ENCODE measurements at regions not wholly inside any gene's neighbourhood (a gene's known extent, or its start where the extent isn't known, plus 50 kb on each side); places are given as distances from the start of the nearest gene placed in this dataset.
"Not testable (repeated sequence)": the region's sequence is repeated elsewhere in the genome, so short reads cannot be mapped to it uniquely, and the experiment has no call there.

GRCh38 chrX:50968871-50969635 is 58.5 kb downstream of the BMP15 start:
- H3K9ac ChIP-seq (replicated peaks in 1 of 4; ENCODE audit: extremely low read depth in 1 of 4, low read depth in 3 of 4, low read length in 3 of 4); H3K27ac ChIP-seq (ENCODE audit: low read depth, low read length); H3K36me3 ChIP-seq (ENCODE audit: control insufficient read depth in 2 of 4, insufficient read depth in 4 of 4, low read length in 3 of 4); CTCF ChIA-PET (ENCODE audit: partially characterized antibody); H2BK15ac ChIP-seq (ENCODE audit: low read length); H3K23me2 ChIP-seq (ENCODE audit: low read depth, low read length); H4K91ac ChIP-seq (replicated peaks; ENCODE audit: insufficient read length, low read length); H3K79me2 ChIP-seq (ENCODE audit: control insufficient read depth in 1 of 2, insufficient read depth in 2 of 2, low read length in 2 of 2); H2BK5ac ChIP-seq (ENCODE audit: low read depth, low read length); H3K23ac ChIP-seq (ENCODE audit: insufficient read length); H4K8ac ChIP-seq (ENCODE audit: extremely low read depth, insufficient read depth, low read length); H2AK5ac ChIP-seq (ENCODE audit: low read depth, low read length); POLR2A ChIA-PET (ENCODE audit: partially characterized antibody); H3K9me3 ChIP-seq (ENCODE audit: insufficient read depth in 2 of 2, low read depth in 1 of 2, low read length in 1 of 2); H2AFZ ChIP-seq (ENCODE audit: low read length); H4K20me1 ChIP-seq (replicated peaks in 1 of 2; ENCODE audit: control insufficient read depth in 1 of 2, insufficient read depth in 2 of 2, low read length in 2 of 2); H3K14ac ChIP-seq (ENCODE audit: insufficient read length); H2BK120ac ChIP-seq (replicated peaks; ENCODE audit: low read depth, low read length); H3K4me1 ChIP-seq (replicated peaks in 1 of 4; ENCODE audit: control insufficient read depth in 3 of 4, insufficient read depth in 4 of 4, low read length in 3 of 4); H3K4ac ChIP-seq (replicated peaks; ENCODE audit: insufficient read length, low read depth, low read length); H3K18ac ChIP-seq (ENCODE audit: extremely low read depth, low read length); H4K5ac ChIP-seq (ENCODE audit: insufficient read length, low read depth, low read length); H3K27me3 ChIP-seq (replicated peaks in 1 of 4; ENCODE audit: control insufficient read depth in 3 of 4, extremely low read depth in 1 of 4, insufficient read depth in 3 of 4, low read length in 3 of 4); FAIRE-seq; H3K79me1 ChIP-seq (ENCODE audit: low read depth, low read length); H2BK12ac ChIP-seq (ENCODE audit: low read depth, low read length); H3K4me2 ChIP-seq (ENCODE audit: insufficient read depth in 1 of 2, low read depth in 2 of 2, low read length in 2 of 2); H3K4me3 ChIP-seq (ENCODE audit: extremely low read depth in 1 of 4, insufficient read depth in 2 of 4, low read depth in 3 of 4, low read length in 4 of 4); H2BK20ac ChIP-seq (ENCODE audit: low read length); H3K56ac ChIP-seq (replicated peaks; ENCODE audit: insufficient read length, low read depth, low read length); DNase-seq (ENCODE audit: low read depth in 1 of 2, low spot score in 2 of 2): not testable (repeated sequence)
- WGBS, 2 experiments (ENCODE audit: extremely low coverage in 1 of 2, insufficient coverage in 1 of 2, insufficient read length in 1 of 2, insufficient replicate concordance in 2 of 2, low coverage in 1 of 2, low lambda C conversion rate in 2 of 2, missing lambda C conversion rate in 1 of 2), result 95% methylated on average over 7 of the region's 7 CpGs; no CpG with 5 or more reads in 1 of the 2 experiments

Measured in H1 (cell line).